ENCODE measurements at regions not wholly inside any gene's neighbourhood (a gene's known extent, or its start where the extent isn't known, plus 50 kb on each side); places are given as distances from the start of the nearest gene placed in this dataset.

DNA sequence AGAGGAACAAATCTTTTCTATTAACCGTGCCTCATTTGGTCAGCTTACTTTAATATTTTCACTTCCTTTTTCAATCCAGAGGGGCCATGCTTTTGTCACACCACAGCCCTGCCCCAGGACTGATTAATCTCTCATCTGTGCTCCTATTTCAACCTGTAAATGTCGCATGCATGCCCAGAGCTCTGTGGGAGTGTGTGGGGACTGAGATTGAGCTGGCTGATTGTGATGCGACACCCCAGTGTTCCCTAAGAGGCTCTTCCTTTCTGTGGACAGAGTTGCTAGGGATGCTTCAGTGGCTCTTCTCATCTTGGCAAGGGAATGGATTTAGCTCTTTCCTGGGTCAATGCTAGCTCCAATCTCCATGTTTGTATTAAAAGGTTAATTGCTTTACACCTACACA is 249.6 kb downstream of the TDRD3 start:
- TF ChIP-seq, protein P1, sequence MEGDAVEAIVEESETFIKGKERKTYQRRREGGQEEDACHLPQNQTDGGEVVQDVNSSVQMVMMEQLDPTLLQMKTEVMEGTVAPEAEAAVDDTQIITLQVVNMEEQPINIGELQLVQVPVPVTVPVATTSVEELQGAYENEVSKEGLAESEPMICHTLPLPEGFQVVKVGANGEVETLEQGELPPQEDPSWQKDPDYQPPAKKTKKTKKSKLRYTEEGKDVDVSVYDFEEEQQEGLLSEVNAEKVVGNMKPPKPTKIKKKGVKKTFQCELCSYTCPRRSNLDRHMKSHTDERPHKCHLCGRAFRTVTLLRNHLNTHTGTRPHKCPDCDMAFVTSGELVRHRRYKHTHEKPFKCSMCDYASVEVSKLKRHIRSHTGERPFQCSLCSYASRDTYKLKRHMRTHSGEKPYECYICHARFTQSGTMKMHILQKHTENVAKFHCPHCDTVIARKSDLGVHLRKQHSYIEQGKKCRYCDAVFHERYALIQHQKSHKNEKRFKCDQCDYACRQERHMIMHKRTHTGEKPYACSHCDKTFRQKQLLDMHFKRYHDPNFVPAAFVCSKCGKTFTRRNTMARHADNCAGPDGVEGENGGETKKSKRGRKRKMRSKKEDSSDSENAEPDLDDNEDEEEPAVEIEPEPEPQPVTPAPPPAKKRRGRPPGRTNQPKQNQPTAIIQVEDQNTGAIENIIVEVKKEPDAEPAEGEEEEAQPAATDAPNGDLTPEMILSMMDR (IDR thresholded peaks at IDR 0.05) = no peak
- TF ChIP-seq EP300 (IDR thresholded peaks at IDR 0.05) = no peak
- no peak for TF ChIP-seq POLR2A (IDR thresholded peaks at IDR 0.05)

All from tibial nerve (tissue), 4 donors.